ENCODE measurements at regions not wholly inside any gene's neighbourhood (a gene's known extent, or its start where the extent isn't known, plus 50 kb on each side); places are given as distances from the start of the nearest gene placed in this dataset.

GRCh38 chr3:117003501-117003900 lies 293.9 kb downstream of the TUSC7 start:
- TF ChIP-seq CTCF (IDR thresholded peaks at IDR 0.05) (no peak), POLR2AphosphoS5 (IDR thresholded peaks at IDR 0.05) (no peak), POLR2A (IDR thresholded peaks at IDR 0.05) (no peak)

Measured in prostate gland (tissue), 2 donors.